ENCODE measurements at regions not wholly inside any gene's neighbourhood (a gene's known extent, or its start where the extent isn't known, plus 50 kb on each side); places are given as distances from the start of the nearest gene placed in this dataset.

DNA sequence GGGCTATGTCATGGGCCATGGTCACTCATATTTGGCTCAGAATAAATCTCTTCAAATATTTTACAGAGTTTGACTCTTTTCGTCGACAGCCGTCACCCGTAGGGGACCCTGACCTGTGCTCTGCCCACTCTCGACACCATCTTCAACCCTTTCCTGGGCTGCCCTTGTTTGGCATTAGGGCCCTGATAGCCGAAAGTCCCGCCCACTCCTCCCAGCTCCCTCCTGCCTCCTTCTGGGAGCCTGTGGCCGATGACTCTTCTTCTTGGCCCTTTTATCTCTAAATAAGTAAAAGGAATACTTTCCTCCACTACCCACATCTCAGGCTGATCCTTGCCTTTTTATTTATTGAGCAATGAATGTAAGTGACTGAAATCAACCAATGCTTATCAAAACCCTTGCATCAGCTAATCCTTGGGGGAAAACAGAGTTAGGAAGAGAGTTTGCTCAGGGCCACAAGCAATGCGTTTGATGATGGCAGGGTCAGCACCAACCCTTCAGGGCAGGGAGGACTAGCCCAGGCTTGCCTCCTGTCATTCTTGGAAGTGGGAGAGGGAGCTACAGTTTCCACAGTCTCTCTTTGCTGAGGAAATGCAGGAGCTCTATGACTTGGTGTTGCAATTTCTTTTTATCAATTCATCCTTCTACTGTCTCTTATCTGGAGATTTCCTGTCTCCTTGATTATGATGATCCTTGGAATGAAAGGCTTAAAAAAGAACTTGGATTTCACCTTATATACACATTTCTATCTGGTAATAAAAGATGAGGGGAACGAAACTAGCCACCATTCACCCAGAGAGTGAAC is 218.2 kb upstream of the PODXL start:
- TF ChIP-seq, protein P1, sequence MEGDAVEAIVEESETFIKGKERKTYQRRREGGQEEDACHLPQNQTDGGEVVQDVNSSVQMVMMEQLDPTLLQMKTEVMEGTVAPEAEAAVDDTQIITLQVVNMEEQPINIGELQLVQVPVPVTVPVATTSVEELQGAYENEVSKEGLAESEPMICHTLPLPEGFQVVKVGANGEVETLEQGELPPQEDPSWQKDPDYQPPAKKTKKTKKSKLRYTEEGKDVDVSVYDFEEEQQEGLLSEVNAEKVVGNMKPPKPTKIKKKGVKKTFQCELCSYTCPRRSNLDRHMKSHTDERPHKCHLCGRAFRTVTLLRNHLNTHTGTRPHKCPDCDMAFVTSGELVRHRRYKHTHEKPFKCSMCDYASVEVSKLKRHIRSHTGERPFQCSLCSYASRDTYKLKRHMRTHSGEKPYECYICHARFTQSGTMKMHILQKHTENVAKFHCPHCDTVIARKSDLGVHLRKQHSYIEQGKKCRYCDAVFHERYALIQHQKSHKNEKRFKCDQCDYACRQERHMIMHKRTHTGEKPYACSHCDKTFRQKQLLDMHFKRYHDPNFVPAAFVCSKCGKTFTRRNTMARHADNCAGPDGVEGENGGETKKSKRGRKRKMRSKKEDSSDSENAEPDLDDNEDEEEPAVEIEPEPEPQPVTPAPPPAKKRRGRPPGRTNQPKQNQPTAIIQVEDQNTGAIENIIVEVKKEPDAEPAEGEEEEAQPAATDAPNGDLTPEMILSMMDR (IDR thresholded peaks at IDR 0.05; ENCODE audit: borderline replicate concordance, control extremely low read depth, extremely low read depth, insufficient read depth, missing control alignments) = no peak
- in situ Hi-C loops (cut with MboI; ENCODE audit: low sequenced_read_pairs, unreplicated experiment) = no loop called here
- no peak for DNase-seq (ENCODE audit: low spot score)

DNA sequence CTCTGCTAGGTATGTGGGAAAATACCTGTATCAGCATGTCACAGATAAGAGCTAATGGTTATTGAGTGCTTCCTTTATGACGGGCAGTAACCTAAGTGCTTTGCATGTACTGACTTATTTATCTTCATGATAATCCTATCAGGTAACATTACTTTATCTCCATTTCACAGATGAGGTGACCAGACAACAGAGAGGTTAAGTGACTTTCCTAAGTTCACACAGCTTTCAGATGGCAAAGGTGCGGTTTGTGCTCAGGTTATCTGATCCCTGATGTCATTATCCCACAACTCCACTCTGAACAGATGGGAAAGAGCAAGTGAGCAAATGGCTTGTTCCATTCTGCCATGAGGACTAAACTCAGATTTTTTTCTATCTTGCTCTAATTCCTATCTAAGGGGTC is 217.0 kb upstream of the PODXL start:
- DNase-seq (ENCODE audit: low spot score) = no peak
- in situ Hi-C loops (cut with MboI; ENCODE audit: low sequenced_read_pairs, unreplicated experiment) = no loop called here
- TF ChIP-seq, protein P1 (IDR thresholded peaks at IDR 0.05; ENCODE audit: borderline replicate concordance, control extremely low read depth, extremely low read depth, insufficient read depth, missing control alignments) = no peak

DNA sequence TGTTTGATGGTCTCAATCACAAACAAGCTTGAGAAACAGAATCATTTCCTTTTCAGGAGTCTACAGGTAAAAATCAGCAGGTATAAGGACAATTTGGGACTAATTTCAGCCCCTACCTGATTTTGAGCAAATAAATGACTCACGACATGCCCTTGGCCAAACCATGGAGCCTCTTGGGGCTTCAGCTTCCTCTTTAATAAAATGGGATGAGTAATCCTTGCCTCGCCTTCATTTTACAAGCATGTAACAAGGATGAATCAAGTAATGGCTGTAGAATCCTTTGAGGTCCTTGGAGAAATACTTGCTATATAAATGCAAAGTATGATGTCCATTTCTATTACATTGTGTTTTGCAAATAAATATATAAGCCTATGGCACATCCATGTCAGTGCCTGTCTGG is 212.8 kb upstream of the PODXL start:
- in situ Hi-C loops (cut with MboI; ENCODE audit: low sequenced_read_pairs, unreplicated experiment) = no loop called here
- no peak for DNase-seq (ENCODE audit: low spot score)
- TF ChIP-seq, protein P1 (IDR thresholded peaks at IDR 0.05; ENCODE audit: borderline replicate concordance, control extremely low read depth, extremely low read depth, insufficient read depth, missing control alignments) = no peak

DNA sequence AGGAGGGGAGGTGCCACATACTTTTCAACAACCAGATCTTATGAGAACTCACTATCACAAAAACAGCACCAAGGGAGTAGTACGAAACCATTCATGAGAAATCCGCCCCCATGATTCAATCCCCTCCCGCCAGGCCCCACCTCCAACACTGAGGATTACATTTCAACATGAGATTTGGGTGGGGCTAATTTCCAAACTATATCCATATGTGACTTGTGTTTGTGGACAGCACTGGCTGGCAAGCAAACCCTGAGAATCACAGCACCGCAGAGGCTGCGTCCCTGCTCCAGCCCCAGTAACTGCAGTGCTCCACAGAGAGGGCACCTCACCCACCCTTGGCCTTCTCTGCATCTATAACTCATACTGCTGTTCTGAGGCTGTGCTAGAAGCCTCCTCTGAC is 211.2 kb upstream of the PODXL start:
- in situ Hi-C loops (cut with MboI; ENCODE audit: low sequenced_read_pairs, unreplicated experiment) = no loop called here
- DNase-seq (ENCODE audit: low spot score) = no peak
- TF ChIP-seq, protein P1 (IDR thresholded peaks at IDR 0.05; ENCODE audit: borderline replicate concordance, control extremely low read depth, extremely low read depth, insufficient read depth, missing control alignments) = no peak

DNA sequence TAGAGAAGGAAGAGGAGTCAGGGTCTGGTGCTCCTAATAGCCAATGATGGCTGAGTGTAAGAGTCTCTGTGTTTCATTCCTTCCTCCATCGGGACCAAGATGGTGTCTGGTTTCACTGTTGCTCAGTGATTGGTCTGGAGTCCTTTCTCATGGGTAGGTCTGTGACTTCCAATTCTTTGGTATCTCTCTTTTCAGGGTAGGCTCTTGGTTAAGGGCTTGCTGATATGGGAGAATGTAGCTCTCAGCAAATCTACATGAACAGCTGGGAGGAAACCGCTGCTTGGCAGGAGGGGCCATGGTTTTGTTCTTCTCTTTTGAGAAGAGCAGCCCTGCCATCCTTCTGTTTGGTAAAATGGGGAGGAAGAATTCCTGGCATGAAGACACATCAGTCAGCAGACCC is 209.1 kb upstream of the PODXL start:
- in situ Hi-C loops (cut with MboI; ENCODE audit: low sequenced_read_pairs, unreplicated experiment) = no loop called here
- TF ChIP-seq, protein P1 (IDR thresholded peaks at IDR 0.05; ENCODE audit: borderline replicate concordance, control extremely low read depth, extremely low read depth, insufficient read depth, missing control alignments) = no peak
- DNase-seq (ENCODE audit: low spot score) = no peak

DNA sequence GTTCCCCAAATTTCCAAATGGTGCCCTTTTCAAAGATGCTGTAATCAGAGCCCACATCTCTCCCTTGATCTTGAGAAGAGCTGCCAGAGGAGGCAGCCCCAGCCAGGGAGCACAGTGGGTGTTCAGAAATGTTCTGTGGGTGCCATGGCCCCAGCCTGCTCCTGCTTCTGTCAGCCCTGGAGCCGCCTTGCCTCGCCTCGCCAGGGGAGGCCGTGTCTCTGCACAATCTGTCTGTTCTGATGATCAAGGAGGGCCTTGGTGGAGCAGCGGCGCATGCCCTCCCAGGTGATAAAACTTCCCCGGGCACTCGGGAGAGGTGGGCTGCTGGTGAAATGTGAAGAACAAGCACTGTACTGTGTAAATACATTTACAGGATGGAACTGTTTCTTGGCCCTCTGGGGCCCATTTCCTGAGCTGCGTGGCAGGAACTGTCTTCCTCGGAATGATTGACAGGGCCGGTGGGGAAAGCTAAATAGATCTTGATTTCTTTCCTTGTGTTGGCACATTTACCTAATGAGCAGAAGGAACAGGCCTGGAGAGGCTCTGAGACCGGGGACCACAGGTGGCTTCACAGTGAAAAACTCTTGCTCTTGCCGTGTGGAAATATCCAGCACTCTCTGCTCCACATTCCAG is 207.8 kb upstream of the PODXL start:
- TF ChIP-seq, protein P1 (IDR thresholded peaks at IDR 0.05; ENCODE audit: borderline replicate concordance, control extremely low read depth, extremely low read depth, insufficient read depth, missing control alignments) = no peak
- DNase-seq (ENCODE audit: low spot score) = no peak
- in situ Hi-C loops (cut with MboI; ENCODE audit: low sequenced_read_pairs, unreplicated experiment) = no loop called here

All from GM13976 (cell line).